ENCODE measurements at regions not wholly inside any gene's neighbourhood (a gene's known extent, or its start where the extent isn't known, plus 50 kb on each side); places are given as distances from the start of the nearest gene placed in this dataset.
"Not testable (repeated sequence)": the region's sequence is repeated elsewhere in the genome, so short reads cannot be mapped to it uniquely, and the experiment has no call there.

- no peak for ATAC-seq
- DNase-seq: no peak
These were observed 274.9 kb upstream of the DIO3 start for GRCh38 chr14:101286271-101287018.

GRCh38 chr14:101288436-101289229 is 272.7 kb upstream of the DIO3 start:
- ATAC-seq: no peak

DNA sequence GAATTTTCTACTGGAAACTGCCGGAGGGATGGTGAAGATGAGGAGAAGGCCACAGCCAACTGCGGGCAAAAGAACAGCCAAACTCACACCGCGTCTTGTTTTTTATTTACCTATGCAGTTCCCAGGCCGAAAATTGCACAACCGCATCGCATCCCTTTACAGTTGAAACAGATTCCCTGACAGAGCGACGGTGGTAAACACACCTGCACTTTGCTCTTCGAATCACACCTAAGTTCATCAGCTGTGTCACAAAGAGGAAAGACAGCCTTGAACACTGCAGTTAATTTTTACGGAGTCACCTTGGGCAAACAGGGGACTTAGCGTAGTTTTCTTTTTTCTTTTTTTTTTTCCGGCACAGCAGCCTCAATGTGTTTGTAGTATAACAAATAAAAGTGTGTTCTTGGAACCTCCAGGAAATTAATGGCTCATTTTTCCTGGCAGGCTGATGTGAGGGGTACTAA is 272.0 kb upstream of the DIO3 start:
- DNase-seq: no peak
- ATAC-seq: no peak

More at GRCh38 chr14:101288436-101289229, 272.7 kb upstream of the DIO3 start:
- DNase-seq: no peak

DNA sequence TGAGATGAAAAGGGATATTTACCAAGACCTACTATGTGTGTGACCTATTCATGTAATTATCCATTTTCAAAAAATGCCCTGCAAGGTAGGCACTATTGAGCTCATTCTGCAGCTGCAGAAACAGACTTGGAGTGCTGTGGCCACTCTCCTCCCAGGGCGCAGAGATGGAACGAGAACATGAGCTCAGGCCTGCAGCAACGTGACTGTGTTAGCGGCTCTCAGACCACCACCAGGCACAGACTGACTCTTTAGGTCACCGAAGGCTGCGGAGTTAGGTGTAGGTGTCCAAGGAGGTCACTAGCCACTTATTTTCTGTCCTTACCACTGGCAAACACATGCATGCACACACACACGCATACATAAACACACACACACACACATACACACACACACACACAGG is 271.4 kb upstream of the DIO3 start:
- DNase-seq (no peak), ATAC-seq (no peak)

- DNase-seq (no peak), ATAC-seq (no peak)
These were observed 270.7 kb upstream of the DIO3 start for GRCh38 chr14:101290611-101291010.

GRCh38 chr14:101291390-101291789 is 269.9 kb upstream of the DIO3 start:
- ATAC-seq: no peak
- DNase-seq: no peak

DNA sequence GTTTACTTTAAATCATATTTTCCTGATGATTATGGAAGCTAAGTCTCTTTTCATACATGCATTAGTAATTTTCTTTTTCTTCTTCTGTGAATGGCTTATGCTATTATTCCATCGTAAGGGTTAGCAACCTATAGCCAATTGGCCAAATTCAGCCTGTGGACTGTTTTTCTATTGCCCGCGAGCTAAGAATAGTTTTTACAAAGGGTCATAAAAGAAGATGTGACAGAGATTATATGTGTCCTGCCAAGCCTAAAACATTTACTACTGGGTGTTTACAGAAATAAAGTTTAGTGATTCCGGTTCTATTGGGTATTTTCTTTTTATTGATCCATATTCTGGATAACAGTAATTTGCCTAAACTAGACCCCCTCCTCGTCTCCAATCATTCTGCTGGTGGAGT is 268.8 kb upstream of the DIO3 start:
- no peak for DNase-seq
- ATAC-seq: no peak

GRCh38 chr14:101293605-101294004 is 267.7 kb upstream of the DIO3 start:
- ATAC-seq (no peak), DNase-seq (no peak)

DNA sequence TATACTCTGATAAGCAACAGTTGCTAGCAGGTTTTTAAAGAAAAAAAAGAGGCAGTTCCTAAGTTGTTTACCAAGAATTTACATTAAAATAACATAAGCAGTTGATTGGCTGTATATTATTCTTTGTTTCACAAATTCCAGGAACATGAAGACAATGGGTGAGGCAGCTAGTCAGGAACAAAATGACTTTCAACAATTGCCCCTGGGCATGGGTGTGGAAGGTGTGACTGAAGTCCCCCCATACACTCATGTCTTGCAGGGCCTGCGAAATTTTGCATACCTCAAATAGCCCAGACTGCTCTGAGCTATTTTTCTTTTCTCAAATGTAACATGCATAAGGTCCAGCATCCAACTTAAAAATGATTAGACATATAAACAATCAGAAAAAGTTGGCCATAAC is 267.2 kb upstream of the DIO3 start:
- DNase-seq (no peak), ATAC-seq (no peak)

DNA sequence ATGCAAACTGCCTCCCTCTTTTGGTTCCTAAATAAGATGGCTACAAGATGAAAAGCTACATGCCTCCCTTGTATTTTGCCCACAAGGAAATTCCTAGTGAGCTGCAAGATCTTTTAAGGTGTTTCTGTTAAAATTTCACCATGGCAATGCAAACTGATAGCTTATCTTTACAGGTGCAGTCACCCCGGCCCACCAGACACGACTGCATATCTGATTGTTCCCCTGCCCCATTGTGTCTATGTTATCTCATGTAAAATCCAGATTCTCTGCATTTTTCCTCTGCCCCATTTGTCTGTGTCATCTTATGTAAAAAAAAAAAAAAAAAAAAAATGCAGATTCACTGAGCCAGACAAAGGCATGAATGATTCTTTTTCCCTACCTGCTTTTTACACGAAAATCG is 261.5 kb upstream of the DIO3 start:
- not testable (repeated sequence) for DNase-seq, ATAC-seq

GRCh38 chr14:101301011-101301410 is 260.3 kb upstream of the DIO3 start:
- ATAC-seq: no peak
- no peak for DNase-seq

GRCh38 chr14:101307162-101307561 is 254.1 kb upstream of the DIO3 start:
- DNase-seq, ATAC-seq: not testable (repeated sequence)

DNA sequence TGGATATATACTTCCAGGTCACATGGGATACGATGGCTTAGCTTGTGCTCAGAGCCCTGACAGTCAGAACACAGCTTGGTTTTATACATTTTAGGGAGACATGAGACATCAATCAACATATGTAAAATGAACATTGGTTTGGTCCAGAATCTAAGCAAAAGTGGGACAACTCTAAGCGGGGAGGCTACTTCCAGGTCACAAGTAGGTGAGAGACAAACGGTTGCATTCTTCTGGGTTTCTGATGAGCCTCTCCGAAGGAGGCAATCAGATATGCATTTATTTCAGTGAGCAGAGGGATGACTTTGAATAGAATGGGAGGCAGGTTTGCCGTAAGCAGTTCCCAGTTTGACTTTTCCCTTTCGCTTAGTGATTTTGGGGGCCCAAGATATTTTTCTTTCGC is 250.1 kb upstream of the DIO3 start:
- not testable (repeated sequence) for ATAC-seq, DNase-seq

- ATAC-seq (no peak), DNase-seq (no peak)
These were observed 248.0 kb upstream of the DIO3 start for GRCh38 chr14:101313268-101313667.

GRCh38 chr14:101315802-101316296 is 245.4 kb upstream of the DIO3 start:
- ATAC-seq (no peak), DNase-seq (no peak)

GRCh38 chr14:101318271-101318670 is 243.0 kb upstream of the DIO3 start:
- ATAC-seq: no peak
- DNase-seq: no peak

GRCh38 chr14:101320396-101320795 is 240.9 kb upstream of the DIO3 start:
- no peak for DNase-seq
- no peak for ATAC-seq

- DNase-seq (no peak), ATAC-seq (no peak)
These were observed 239.1 kb upstream of the DIO3 start for GRCh38 chr14:101322223-101322622.

GRCh38 chr14:101323111-101323510 is 238.2 kb upstream of the DIO3 start:
- ATAC-seq (no peak), DNase-seq (no peak)

DNA sequence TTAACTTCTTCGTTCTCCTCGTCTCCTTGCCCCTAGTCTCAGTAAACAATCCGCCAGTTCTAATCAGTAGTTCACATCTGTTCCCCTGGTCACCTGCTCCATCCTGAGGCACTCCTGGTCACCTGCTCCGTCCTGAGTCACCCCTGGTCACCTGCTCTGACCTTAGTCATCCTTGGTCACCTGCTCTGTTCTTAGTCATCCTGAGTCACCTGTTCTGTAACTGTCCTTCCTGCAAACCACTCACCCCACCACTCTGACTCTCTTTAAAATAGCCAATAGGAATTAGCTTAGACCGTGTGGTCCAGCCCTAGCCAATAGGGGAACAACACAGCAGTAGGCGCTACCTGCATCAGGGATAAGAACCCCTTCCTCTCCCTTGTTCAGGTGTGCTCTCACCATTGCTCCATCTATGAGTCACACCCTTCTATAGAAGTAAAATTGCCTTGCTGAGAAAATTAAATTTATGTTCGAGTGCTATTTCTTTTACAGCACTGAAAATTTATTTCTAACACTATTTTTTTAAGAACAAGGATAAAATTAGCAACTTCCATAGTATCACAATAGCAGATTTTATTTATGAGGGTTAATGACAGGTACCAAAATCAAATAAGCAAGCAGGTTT is 237.6 kb upstream of the DIO3 start:
- not testable (repeated sequence) for ATAC-seq

DNA sequence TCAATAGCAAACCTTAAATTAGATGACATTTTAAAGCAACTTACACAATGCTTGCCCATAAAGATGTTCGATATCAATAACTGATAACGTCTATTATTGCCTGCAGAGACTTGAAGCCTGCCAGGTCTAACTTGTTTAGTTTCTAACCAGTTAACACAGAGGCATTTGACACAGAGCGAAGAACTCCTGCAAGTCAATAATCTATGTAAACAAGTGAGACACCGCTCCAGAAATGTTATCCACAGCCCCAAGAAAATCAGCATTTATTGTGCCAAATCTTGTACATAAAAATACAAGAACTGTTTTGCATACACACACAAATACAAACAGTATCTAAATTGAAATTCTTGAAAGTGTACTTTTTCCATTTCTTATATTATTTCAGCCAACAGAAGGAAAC is 236.0 kb upstream of the DIO3 start:
- ATAC-seq: no peak

More for the DNA sequence above, 237.6 kb upstream of the DIO3 start:
- DNase-seq: not testable (repeated sequence)

DNA sequence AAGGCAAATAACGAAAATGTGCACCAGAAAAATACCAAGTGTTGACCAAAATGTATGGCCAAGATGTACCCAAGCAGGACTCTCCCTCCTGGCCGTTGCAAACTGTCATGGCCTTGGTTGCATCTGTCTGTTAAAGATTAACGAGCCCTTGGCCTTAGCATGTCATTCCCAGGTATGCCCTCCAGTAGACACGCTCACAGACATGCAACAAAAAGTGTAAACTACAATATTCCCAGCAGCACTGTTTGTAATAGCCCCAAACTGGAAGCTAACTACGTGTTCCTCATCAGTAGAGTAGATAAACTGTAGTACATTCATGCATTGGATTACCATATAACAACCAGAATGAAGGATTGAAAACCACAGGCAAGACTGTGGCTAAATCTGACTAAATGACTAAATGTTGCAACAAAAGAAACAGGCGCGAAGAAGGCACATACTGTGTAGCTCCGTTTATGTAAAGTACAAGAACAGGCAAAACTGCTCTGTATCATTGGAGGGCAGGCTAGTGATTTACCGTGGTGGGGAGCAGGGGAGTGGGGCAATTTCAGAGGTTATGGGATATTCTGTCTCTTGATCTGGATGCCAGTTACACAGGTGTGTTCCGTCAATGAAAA is 232.8 kb upstream of the DIO3 start:
- ATAC-seq: no peak

More for the DNA sequence above, 236.0 kb upstream of the DIO3 start:
- no peak for DNase-seq

More for the DNA sequence above, 232.8 kb upstream of the DIO3 start:
- no peak for DNase-seq
